K562 (cell line): ENCODE measurements at regions not wholly inside any gene's neighbourhood (a gene's known extent, or its start where the extent isn't known, plus 50 kb on each side); places are given as distances from the start of the nearest gene placed in this dataset.

Experiments
- ATAC-seq: fragments of 200-7000 bp; cut with Tn5 transposase; 3 replicates; pipeline ENCODE4 v1.9.1; 2020; ENCODE audit warnings: moderate library complexity
- BruUV-seq: library from RNA; stranded (reverse); fragments of 400-500 nt; replicated peaks from 2 replicates; lab custom pipeline; 2021; lab: Mats Ljungman, UMichigan
- CTCF ChIA-PET: fragments of 300-600 bp; formaldehyde crosslinking; extraction: SDS; loops from one replicate; lab custom pipeline; 2021; ENCODE audit warnings: low intra/inter-chr PET ratio; lab: Yijun Ruan, JAX
- POLR2A ChIA-PET: fragments of 300-600, 350-650 bp; sonication (Branson Sonifier 250); formaldehyde crosslinking; extraction: SDS; loops from one replicate; lab custom pipeline; 2021; ENCODE audit warnings: antibody characterized with exemption, inconsistent platforms; lab: Yijun Ruan, JAX
- DNase-seq, 4 experiments: peaks; one replicate each; pipeline versions ENCODE4 v3.0.0 to v3.0.0-alpha.2; 2011 to 2018; ENCODE audit warnings: low spot score in 3 of 4, mixed read lengths in 3 of 4; ENCODE audit errors: extremely low read depth in 1 of 4
- FAIRE-seq: peaks from 2 replicates; lab custom pipeline; 2011; peaks lifted over from hg19 to GRCh38; lab: Jason Lieb, UNC
- H2AFZ ChIP-seq: 2 replicates; pipeline ENCODE4 v1.6.0; 2011; ENCODE audit warnings: low read depth, low read length, control low read depth, inconsistent platforms
- H3K27ac ChIP-seq: fragments of 200-600 bp; 3 replicates; pipeline ENCODE4 v1.8.0; 2011; ENCODE audit warnings: low read depth, mild to moderate bottlenecking, control low read depth, inconsistent platforms, low read length, moderate library complexity, mixed read lengths; ENCODE audit errors: extremely low read depth
- H3K27me3 ChIP-seq, 2 experiments: fragments of 300-600 bp in 1 of 2; 2 replicates in 1 of 2; 3 replicates in 1 of 2; pipeline versions ENCODE4 v1.6.0 to v1.8.0; 2011; ENCODE audit warnings: inconsistent platforms in 2 of 2, low read length in 2 of 2, mild to moderate bottlenecking in 1 of 2, mixed read lengths in 1 of 2, moderate library complexity in 1 of 2; ENCODE audit not compliant: control insufficient read depth in 2 of 2, insufficient read depth in 2 of 2
- H3K36me3 ChIP-seq: fragments of 300-600 bp; 3 replicates; pipeline ENCODE4 v1.8.0; 2011; ENCODE audit warnings: mild to moderate bottlenecking, low read length, inconsistent platforms; ENCODE audit not compliant: control insufficient read depth, insufficient read depth
- H3K4me1 ChIP-seq, 2 experiments: fragments of 200-600 bp in 1 of 2; replicated peaks in 1 of 2; 2 replicates in 1 of 2; 3 replicates in 1 of 2; pipeline versions ENCODE4 v1.5.1 to v1.8.0; 2011; ENCODE audit warnings: inconsistent platforms in 2 of 2, low read length in 2 of 2, mild to moderate bottlenecking in 1 of 2, mixed read lengths in 1 of 2, moderate library complexity in 1 of 2; ENCODE audit not compliant: control insufficient read depth in 2 of 2, insufficient read depth in 2 of 2
- H3K4me2 ChIP-seq: 2 replicates; pipeline ENCODE4 v1.6.1; 2011; ENCODE audit warnings: low read length, control low read depth, inconsistent platforms, mixed read lengths; ENCODE audit not compliant: insufficient read depth
- H3K4me3 ChIP-seq: fragments of 200-600 bp; sonication (generic), shearing (Covaris generic); 2 replicates; pipeline ENCODE4 v1.5.1; 2016; ENCODE audit warnings: control low read depth, inconsistent platforms
- H3K79me2 ChIP-seq: fragments of 200-600 bp; 3 replicates; pipeline ENCODE4 v1.8.0; 2011; ENCODE audit warnings: low read length, inconsistent platforms; ENCODE audit not compliant: control insufficient read depth, insufficient read depth
- H3K9ac ChIP-seq, 2 experiments: 2 replicates each; pipeline versions ENCODE4 v1.6.0 to v1.6.1; 2011; ENCODE audit warnings: low read depth in 2 of 2, low read length in 2 of 2, control low read depth in 1 of 2, inconsistent platforms in 1 of 2, mild to moderate bottlenecking in 1 of 2, mixed read lengths in 1 of 2; ENCODE audit not compliant: insufficient read depth in 1 of 2
- H3K9me1 ChIP-seq: one replicate; pipeline ENCODE4 v1.6.0; 2011; ENCODE audit warnings: inconsistent platforms, mild to moderate bottlenecking, low read length, moderate library complexity; ENCODE audit not compliant: control insufficient read depth, insufficient read depth
- H3K9me3 ChIP-seq: replicated peaks from 2 replicates; pipeline ENCODE4 v1.5.1; 2011; ENCODE audit warnings: low read depth, low read length, inconsistent platforms; ENCODE audit not compliant: control insufficient read depth, insufficient read depth
- H4K20me1 ChIP-seq: replicated peaks from 2 replicates; pipeline ENCODE4 v1.6.1; 2011; ENCODE audit warnings: low read length, inconsistent platforms, mixed read lengths; ENCODE audit not compliant: control insufficient read depth, insufficient read depth
- CC2D1A ChIP-seq: fragments of 450-650 bp; IDR thresholded peaks from 2 replicates; pipeline ENCODE4 v1.6.1; 2017; ENCODE audit warnings: mild to moderate bottlenecking
- CEBPB ChIP-seq: fragments of 450-650 bp; IDR thresholded peaks from 2 replicates; pipeline ENCODE4 v1.6.1; 2016; ENCODE audit warnings: missing genetic modification characterization, missing compliant biosample characterization
- EGR1 ChIP-seq: fragments of 450-650 bp; conservative IDR thresholded peaks from 2 replicates; pipeline ENCODE4 v1.6.1; 2017; ENCODE audit warnings: mild to moderate bottlenecking
- EP400 ChIP-seq: fragments of 450-650 bp; IDR thresholded peaks from 2 replicates; pipeline ENCODE4 v1.6.1; 2017; ENCODE audit warnings: antibody characterized with exemption, mild to moderate bottlenecking, moderate library complexity
- ETS2 ChIP-seq: IDR thresholded peaks from 2 replicates; pipeline ENCODE4 v1.6.1; 2016; ENCODE audit warnings: borderline replicate concordance, missing genetic modification characterization, mild to moderate bottlenecking, moderate library complexity, missing compliant biosample characterization; ENCODE audit not compliant: poor library complexity, severe bottlenecking
- EWSR1 ChIP-seq: fragments of 450-650 bp; IDR thresholded peaks from 2 replicates; pipeline ENCODE4 v1.6.1; 2018; ENCODE audit warnings: borderline replicate concordance, mild to moderate bottlenecking, low read depth, moderate library complexity; ENCODE audit not compliant: partially characterized antibody
- MAX ChIP-seq: sonication (generic); formaldehyde crosslinking; IDR thresholded peaks from 2 replicates; pipeline ENCODE4 v1.9.0; 2022; ENCODE audit warnings: mild to moderate bottlenecking, missing genetic modification reagents
- NR4A1 ChIP-seq, 2 experiments: fragments of 250-450 bp in 1 of 2; fragments of 450-650 bp in 1 of 2; sonication (Bioruptor Pico) in 1 of 2; IDR thresholded peaks; 2 replicates each; pipeline versions ENCODE4 v1.4.0 to v1.6.1; 2016 to 2020; ENCODE audit warnings: mild to moderate bottlenecking in 2 of 2, missing compliant biosample characterization in 1 of 2, missing genetic modification characterization in 1 of 2, moderate library complexity in 1 of 2
- POLR2G ChIP-seq: fragments of 200-400 bp; formaldehyde crosslinking; IDR thresholded peaks from 2 replicates; pipeline ENCODE4 v1.6.1; 2017; ENCODE audit warnings: low read depth, mild to moderate bottlenecking, antibody characterized with exemption, low read length, moderate library complexity
- PRPF4 ChIP-seq: fragments of 200-400 bp; formaldehyde crosslinking; IDR thresholded peaks from one replicate; pipeline ENCODE4 v1.6.1; 2017; ENCODE audit warnings: low read length, low read depth, mild to moderate bottlenecking; ENCODE audit not compliant: insufficient read depth, poor library complexity, severe bottlenecking
- PTBP1 ChIP-seq: fragments of 200-400 bp; formaldehyde crosslinking; IDR thresholded peaks from 2 replicates; pipeline ENCODE4 v1.6.1; 2017; ENCODE audit warnings: low read depth, low read length
- TAF7 ChIP-seq: fragments of 450-650 bp; IDR thresholded peaks from 2 replicates; pipeline ENCODE4 v1.6.1; 2016; ENCODE audit warnings: missing genetic modification characterization, missing compliant biosample characterization
- ZKSCAN1 ChIP-seq: fragments of 150-350 bp; IDR thresholded peaks from 2 replicates; pipeline ENCODE4 v1.6.1; 2016; ENCODE audit warnings: low read depth, low read length
- ZNF583 ChIP-seq: fragments of 250-450 bp; sonication (Bioruptor Pico); IDR thresholded peaks from 2 replicates; pipeline ENCODE4 v1.4.0; 2020
- ZNF586 ChIP-seq: fragments of 450-650 bp; formaldehyde crosslinking; conservative IDR thresholded peaks from 2 replicates; pipeline ENCODE4 v1.4.0; 2020; ENCODE audit warnings: mild to moderate bottlenecking, moderate library complexity
- ZNF639 ChIP-seq, 2 experiments: fragments of 200-800 bp in 1 of 2; sonication (Bioruptor generic) in 1 of 2; sonication (generic) in 1 of 2; formaldehyde crosslinking in 1 of 2; IDR thresholded peaks in 1 of 2; conservative IDR thresholded peaks in 1 of 2; 2 replicates each; pipeline versions ENCODE4 v1.5.0 to v1.6.1; 2016 to 2020; ENCODE audit warnings: missing compliant biosample characterization in 1 of 2, missing genetic modification characterization in 1 of 2, missing genetic modification reagents in 1 of 2
- WGBS: fragments of 100-300 bp; shearing (Covaris generic); methylation state at CpG from one replicate; pipeline ENCODE4 v1.1.6; 2016; ENCODE audit warnings: low coverage, mixed read lengths; ENCODE audit not compliant: insufficient coverage; ENCODE audit errors: missing lambda C conversion rate; 5-methylcytosine and 5-hydroxymethylcytosine counted together
- in situ Hi-C: fragments of 300-500 bp; cut with MboI; formaldehyde crosslinking; loops from 4 replicates; pipeline ENCODE4 v1.15.0; 2018; ENCODE audit warnings: inconsistent platforms, mixed read lengths
- intact Hi-C: fragments of 100-400 bp; cut with micrococcal nuclease; formaldehyde crosslinking; loops from 2 replicates; pipeline ENCODE4 v1.14.2; 2022
- TF ChIP-seq, protein P1 (sequence below), 2 experiments: fragments of 450-650 bp; conservative IDR thresholded peaks; 2 replicates each; pipeline ENCODE4 v1.6.1; 2017; ENCODE audit warnings: mild to moderate bottlenecking in 2 of 2, moderate library complexity in 2 of 2

DNA sequence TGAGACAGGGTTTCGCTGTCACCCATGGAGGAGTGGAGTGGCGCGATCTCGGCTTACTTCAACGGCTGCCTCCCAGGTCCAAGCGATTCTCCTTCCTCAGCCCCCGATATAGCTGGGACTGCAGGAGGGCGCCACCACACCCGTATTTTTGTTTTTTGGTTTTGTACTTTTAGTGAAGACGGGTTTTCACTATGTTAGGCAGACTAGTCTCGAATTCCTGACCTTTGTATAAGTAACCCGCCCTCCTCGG, 115.4 kb upstream of the BTN3A2 start (continued):
- TF ChIP-seq, protein P1, sequence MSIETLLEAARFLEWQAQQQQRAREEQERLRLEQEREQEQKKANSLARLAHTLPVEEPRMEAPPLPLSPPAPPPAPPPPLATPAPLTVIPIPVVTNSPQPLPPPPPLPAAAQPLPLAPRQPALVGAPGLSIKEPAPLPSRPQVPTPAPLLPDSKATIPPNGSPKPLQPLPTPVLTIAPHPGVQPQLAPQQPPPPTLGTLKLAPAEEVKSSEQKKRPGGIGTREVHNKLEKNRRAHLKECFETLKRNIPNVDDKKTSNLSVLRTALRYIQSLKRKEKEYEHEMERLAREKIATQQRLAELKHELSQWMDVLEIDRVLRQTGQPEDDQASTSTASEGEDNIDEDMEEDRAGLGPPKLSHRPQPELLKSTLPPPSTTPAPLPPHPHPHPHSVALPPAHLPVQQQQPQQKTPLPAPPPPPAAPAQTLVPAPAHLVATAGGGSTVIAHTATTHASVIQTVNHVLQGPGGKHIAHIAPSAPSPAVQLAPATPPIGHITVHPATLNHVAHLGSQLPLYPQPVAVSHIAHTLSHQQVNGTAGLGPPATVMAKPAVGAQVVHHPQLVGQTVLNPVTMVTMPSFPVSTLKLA (conservative IDR thresholded peaks at IDR 0.05), result 0 out of 4 replicates have a peak, but pooled peaks of 1 of the 2 experiments have one; percentile 20
- peak; percentile 51; the same call in 1 of the 2 replicates for TF ChIP-seq CC2D1A
- TF ChIP-seq EWSR1, result no peak
- TF ChIP-seq PTBP1, result 0 out of 2 replicates have a peak, but pooled peaks have one; percentile 5
- TF ChIP-seq EP400, result 0 out of 2 replicates have a peak, but pooled peaks have one; percentile 30
- TF ChIP-seq TAF7 (tag), result peak; percentile 58
- no peak for TF ChIP-seq ETS2 (tag)
- TF ChIP-seq PRPF4, result no peak
- TF ChIP-seq, all 486 proteins: peak for 15

DNA sequence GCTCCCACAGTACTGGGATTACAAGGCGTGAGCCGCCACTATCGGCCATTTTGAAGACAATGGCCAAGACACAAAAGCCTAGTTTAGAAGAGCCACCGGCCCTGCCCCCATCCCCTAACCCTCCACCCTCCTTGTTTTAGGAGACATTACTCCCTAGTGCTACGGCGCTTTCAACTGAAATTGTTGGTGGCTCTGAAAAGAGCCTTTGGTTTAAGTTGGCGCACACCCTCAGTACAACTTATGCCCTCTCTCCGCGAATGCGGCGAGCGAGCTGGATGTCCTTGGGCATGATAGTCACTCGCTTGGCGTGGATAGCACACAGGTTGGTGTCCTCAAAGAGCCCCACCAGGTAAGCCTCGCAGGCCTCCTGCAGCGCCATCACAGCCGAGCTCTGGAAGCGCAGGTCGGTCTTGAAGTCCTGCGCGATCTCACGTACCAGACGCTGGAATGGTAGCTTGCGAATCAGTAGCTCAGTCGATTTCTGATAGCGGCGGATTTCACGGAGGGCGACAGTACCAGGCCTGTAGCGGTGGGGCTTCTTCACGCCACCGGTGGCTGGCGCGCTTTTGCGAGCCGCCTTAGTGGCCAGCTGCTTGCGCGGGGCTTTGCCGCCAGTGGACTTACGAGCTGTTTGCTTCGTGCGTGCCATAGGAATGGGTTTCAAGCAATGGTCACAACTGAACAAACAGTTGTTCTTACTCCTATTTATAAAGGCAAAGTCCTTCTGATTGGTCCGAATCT, 114.9 kb upstream of the BTN3A2 start:
- CTCF ChIA-PET, result no interaction called here
- H3K9me1 ChIP-seq, result no peaks in the 10 kb centered on the region
- no peaks in the 10 kb centered on the region for H3K27me3 ChIP-seq
- DNase-seq, result peak; percentile 39 to 86 (median 51)
- FAIRE-seq, result no peak
- H2AFZ ChIP-seq, result peak overlapping the region; percentile 77
- H3K9ac ChIP-seq, result peak overlapping the region; percentile 80 to 92
- intact Hi-C loops (loop anchor here (2.0 kb wide), 2 partner anchors 33 to 35 kb away; a partner anchor contains a TSS), in situ Hi-C loops (no loop called here)
- H4K20me1 ChIP-seq, result no peaks in the 10 kb centered on the region
- H3K9me3 ChIP-seq, result no peaks in the 10 kb centered on the region; the same call in 1 of the 2 replicates
- no peaks in the 10 kb centered on the region for H3K36me3 ChIP-seq
- POLR2A ChIA-PET, result interaction anchor here (0.7 to 6.7 kb wide), 23 partner anchors 8 to 1827 kb away, joined by 3 to 112 read pairs (median 4); a partner anchor contains a TSS
- WGBS, result 41% methylated on average over 43 of the region's 43 CpGs
- peak overlapping the region; percentile 80 for H3K4me2 ChIP-seq
- peaks cover 5 to 12% of the 10 kb centered on the region in 2 experiments; a peak in 3 of 5 replicates for H3K4me1 ChIP-seq
- peak overlapping the region; percentile 91 for H3K27ac ChIP-seq
- peaks cover 41% of the 10 kb centered on the region for H3K79me2 ChIP-seq
- H3K4me3 ChIP-seq, result peak overlapping the region; percentile 43
- ATAC-seq, result peak; percentile 73
- TSS peak; percentile 91 for BruUV-seq
- peak; percentile 95 for TF ChIP-seq POLR2G
- no peak for TF ChIP-seq ZNF586 (CRISPR knock-in tag)
- 0 out of 2 replicates have a peak, but pooled peaks have one; percentile 12 for TF ChIP-seq NR4A1 (CRISPR knock-in tag; IDR thresholded peaks at IDR 0.05)
- 0 out of 2 replicates have a peak, but pooled peaks have one; percentile 44 for TF ChIP-seq NR4A1 (tag; IDR thresholded peaks at IDR 0.05)
- no peak for TF ChIP-seq CEBPB
- no peak; a peak in 1 of 4 replicates for TF ChIP-seq ZNF639 (CRISPR knock-in tag; conservative IDR thresholded peaks at IDR 0.05 in 1 of 2, IDR thresholded peaks at IDR 0.05 in 1 of 2)
- no peak for TF ChIP-seq ZNF583 (CRISPR knock-in tag)
- TF ChIP-seq MAX, result peak; percentile 70
- TF ChIP-seq EGR1, result no peak
- no peak; the same call in 1 of the 2 replicates for TF ChIP-seq ZKSCAN1
